HG02938 (cell line): ENCODE measurements at regions not wholly inside any gene's neighbourhood (a gene's known extent, or its start where the extent isn't known, plus 50 kb on each side); places are given as distances from the start of the nearest gene placed in this dataset.

Experiments used
- ATAC-seq: cut with Tn5 transposase; IDR thresholded peaks from one replicate; pipeline ENCODE4 v1.9.1; 2021; ENCODE audit warnings: mild to moderate bottlenecking, moderate library complexity; ENCODE audit not compliant: unreplicated experiment

- no peak for ATAC-seq
Measured at GRCh38 chr1:58380345-58380744, 166.2 kb downstream of the OMA1 start.

DNA sequence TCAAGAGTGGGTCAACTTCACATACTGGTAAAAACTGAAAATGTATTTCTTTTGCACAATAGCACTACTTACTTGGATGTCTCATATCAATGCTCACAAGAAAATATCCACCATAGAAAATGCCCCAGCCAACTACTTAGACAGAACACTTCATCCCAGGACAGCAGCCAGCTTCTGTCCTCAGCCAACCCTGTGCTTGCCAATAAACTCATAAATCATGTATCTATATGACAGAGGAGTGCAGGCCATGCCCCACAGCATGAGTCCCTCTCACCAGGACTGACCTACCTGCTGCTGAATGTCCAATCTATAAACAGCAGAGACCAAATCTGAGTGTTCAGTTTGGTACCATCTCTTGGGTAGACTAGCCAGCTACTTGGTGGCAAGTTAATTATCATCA lies 179.3 kb downstream of the OMA1 start:
- no peak for ATAC-seq

DNA sequence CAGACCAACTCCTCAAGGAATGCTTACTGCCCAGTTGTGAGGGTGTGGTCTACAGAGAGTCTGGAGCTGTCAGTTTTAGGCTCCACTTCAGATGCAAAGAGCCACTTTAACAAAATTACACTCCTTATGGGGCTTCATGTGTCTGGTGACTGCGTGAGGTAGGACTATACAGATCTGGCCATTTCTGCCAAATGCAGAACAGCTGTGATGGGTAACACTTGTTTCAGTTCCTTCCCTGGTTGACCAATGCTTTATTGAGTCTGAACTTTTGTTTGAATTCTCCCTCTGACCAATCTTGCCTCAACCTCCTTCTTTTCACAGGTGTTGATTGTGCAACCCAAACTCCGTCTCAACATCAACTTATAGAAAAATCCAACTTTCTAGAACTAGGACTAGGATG lies 181.2 kb downstream of the OMA1 start:
- no peak for ATAC-seq

- no peak for ATAC-seq
Measured at GRCh38 chr1:58363585-58363984, 182.9 kb downstream of the OMA1 start.

DNA sequence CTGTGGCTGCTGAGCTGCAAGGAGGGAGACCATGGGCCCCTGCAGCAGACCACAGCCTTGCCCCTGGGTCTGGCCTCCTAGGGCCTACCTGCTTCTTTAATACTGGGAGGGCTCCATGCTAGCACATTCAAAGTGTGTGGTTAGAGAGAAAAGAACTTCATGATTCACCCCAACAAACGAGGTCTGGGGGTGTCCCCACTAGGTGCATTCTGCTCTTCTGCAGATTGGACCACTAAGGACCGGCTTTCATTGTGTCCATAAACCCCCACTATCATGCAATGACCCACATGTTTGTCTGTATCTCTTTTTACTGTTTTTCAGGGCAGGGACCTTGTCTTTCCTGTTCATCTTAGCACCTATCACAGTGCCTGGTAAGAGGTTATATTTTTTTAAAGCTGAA lies 185.4 kb downstream of the OMA1 start:
- no peak for ATAC-seq

DNA sequence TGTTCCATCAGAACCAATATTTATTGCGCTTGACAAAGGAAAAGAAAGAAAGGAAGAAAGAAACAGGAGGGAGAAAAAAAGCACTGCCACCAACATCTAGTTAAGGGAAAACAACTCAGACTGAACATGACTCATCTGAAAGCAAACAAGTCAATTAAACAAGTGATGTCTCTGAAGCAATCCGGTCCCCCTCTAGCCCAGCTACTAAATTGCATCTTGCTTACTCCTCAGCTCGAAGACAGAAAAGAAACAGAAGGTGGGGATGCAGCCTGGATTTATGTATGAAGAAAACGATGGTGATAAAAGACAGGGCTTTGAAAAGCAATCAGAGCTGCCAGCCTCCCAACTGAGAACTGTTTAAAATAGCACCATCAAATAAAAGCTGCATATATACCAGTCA lies 188.2 kb downstream of the OMA1 start:
- no peak for ATAC-seq

- ATAC-seq: no peak
Measured at GRCh38 chr1:58356402-58356801, 190.1 kb downstream of the OMA1 start.

GRCh38 chr1:58353168-58353567 lies 193.4 kb downstream of the OMA1 start:
- ATAC-seq: no peak

GRCh38 chr1:58352476-58353092 lies 193.9 kb downstream of the OMA1 start:
- no peak for ATAC-seq

- no peak for ATAC-seq
Measured at GRCh38 chr1:58346036-58346355, 200.5 kb downstream of the OMA1 start.

DNA sequence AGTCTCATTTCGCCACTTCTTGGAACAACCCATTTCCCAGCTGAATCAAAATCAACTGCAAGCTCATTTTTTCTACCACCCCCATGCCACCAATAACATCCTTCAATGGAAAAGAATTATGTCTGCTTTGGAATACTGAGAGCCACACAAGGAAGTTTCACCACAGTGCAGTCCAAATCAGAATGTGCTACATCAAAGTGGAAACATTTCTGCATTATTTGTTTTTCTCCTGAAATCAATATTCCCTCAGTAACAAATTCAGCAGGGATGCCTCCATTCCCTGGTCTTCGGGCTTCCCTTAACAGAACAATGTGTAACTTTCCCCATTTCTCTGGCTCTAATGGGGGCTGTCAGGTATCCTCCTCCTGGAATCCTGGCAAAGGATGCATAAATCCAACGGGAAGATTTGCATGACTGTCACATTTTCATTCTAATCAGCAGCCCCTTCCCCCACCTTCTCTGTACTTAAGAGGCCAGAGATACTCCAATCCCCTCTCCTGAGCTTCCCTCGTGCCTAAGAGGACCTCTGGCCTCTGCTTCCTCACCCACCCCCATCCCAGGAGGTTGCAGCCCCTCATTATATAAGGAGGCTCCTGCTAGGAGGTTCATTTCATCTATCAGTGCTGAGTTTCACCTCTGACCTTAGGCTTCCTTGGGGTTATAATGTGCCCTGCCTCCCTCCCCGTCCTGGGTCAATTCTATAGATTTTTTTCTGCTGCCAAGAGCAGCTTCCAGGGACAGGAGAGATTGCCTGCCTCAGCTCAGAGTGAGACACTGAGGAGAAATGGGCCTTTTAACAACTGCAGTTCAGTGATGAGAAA lies 201.1 kb downstream of the OMA1 start:
- ATAC-seq: no peak

DNA sequence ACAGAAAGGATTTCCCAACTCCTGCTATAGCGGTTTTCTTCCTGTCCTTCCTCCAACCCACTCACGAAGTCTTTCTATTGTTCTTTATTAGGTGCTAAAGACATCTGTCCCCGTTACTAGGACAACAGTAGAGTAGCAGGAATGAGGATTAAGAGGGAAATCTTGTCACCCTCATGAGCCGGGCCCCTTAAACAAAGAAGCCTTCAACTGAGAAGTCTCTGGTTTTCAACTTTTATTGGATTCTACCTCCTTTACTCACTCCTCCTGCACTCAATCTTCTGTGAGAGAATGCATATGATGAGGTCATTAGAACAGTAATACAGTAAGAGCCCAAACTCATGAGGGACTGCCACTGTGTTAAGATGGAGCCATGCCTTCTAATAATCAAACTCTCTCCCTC lies 206.3 kb downstream of the OMA1 start:
- ATAC-seq: no peak

- no peak for ATAC-seq
Measured at GRCh38 chr1:58338081-58338480, 208.4 kb downstream of the OMA1 start.

DNA sequence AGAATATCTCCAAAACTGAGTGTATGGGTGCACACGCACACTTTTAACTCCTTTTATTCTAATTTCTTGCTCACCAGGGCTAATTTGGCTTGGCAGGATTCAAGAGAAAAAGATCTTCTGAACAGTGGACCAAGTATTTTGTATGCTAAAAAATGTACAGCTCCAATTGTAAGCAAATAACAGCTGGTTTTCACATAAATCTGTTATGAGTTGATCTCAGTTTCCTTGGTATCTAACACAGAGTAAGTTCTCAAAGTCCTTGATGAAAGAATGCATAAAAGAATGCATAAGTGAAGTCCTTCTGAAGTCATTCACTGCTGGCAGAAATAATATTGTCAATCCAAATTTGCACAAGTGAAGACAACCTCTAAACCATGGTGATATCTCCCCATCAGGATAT lies 213.0 kb downstream of the OMA1 start:
- ATAC-seq: no peak

- no peak for ATAC-seq
Measured at GRCh38 chr1:58331156-58331555, 215.4 kb downstream of the OMA1 start.

DNA sequence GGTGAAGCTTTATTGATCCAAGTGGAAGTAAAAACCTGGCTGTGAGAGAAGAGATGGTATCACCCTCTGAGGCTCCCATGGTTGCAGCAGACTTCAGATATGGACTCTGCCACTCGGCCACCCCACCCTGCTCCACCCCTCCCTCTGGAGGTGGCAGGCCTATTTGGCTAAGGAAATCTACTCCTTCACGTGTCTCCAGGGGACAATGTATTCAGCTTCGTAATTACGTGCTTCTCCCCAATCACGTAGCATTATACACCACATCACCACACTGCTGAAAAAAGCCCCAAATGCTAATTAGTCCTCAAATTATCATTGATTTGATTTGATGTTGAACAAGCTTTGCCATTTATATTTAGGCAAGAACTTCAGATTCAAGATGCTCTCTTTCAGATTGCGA lies 220.7 kb downstream of the OMA1 start:
- no peak for ATAC-seq

GRCh38 chr1:58324558-58324957 lies 222.0 kb downstream of the OMA1 start:
- ATAC-seq: no peak

GRCh38 chr1:58318157-58319005 lies 228.1 kb downstream of the OMA1 start:
- no peak for ATAC-seq

DNA sequence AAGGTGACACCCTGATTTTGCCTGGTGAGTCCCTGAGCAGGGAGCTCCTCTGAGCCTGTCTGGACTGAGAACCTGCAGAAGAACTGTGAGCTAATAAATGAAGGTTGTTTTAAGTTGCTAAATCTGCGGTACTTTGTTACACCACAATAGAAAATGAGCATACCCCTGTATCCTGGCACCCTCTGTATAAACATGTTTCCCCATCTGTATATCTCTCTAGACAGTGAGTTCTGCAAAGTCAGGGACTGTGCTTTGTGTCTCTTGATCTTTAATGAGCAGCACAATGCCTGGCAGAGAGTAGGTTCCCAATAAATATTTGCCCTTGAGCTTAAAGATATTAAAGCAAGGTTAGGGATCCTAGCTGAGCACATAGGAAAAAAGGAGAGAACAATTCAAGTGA lies 228.8 kb downstream of the OMA1 start:
- ATAC-seq: no peak

GRCh38 chr1:58317086-58317485 lies 229.4 kb downstream of the OMA1 start:
- ATAC-seq: no peak

DNA sequence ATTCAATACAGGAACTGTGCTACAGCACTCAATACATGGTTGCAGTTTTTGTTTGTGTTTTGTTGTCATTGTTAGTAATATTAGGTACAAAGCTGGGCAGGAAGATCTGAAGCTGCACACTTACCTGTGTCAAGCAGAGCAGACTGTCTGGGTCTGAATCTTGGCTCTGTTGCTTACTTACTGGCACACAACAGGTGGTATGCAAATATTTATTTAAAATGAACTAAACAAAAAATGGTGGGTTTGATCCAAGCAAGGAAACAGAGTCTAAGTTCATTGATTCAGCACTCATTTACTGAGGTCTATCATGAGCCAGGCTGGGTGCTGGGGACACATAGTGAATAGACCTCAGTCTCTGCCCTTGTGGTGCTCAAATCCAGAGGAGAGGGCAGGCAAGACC lies 230.4 kb downstream of the OMA1 start:
- no peak for ATAC-seq

DNA sequence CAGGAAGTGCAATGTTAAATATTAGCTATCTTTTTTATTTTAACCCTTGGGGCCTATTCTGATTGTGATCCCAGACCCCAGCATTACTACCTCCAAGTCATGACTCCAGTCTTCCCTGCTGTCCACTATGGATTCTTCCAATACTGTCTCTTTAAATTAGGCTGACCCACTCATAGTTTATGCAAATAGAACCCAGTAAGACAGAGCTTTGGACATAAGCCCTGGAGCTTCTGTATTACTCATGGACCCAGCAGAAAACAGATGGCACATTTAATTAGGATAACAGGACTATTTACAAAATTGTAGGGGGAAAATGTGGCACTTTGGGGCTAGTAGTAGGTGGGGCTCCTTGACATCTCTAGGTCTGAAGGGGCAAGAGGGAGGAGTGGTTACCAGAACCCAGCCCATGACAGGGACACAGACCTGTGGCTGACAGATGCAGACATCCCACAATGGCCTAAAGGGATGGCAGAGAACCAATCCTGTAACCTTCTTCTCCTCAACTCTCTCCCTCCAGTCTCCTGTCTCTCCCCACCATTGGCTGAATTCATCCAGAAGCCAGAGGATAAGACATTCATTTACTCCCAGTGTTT lies 233.5 kb downstream of the OMA1 start:
- no peak for ATAC-seq
